ENCODE measurements at regions not wholly inside any gene's neighbourhood (a gene's known extent, or its start where the extent isn't known, plus 50 kb on each side); places are given as distances from the start of the nearest gene placed in this dataset.

DNA sequence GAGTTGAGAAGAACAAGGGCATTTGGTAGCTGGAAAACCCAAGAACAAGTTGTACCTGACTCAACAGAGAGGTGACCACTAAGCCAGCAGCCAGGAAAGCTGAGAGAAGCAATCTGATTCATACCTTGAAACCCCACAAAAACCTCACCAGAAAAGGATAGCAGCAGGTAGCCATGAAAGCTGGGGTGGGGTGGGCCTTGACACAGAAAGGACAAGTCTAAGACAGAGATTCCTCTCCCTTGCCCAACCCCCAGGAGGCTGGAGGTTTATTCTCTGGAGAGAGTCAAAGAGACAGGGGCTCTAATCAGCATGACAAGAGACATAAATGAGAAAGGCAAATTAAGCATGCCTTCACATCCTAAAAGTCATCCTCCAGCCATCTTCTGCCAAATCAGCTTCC lies 151.7 kb upstream of the DST start:
- no peaks in the 10 kb centered on the region for H3K27me3 ChIP-seq
- TF ChIP-seq POLR2AphosphoS5 (IDR thresholded peaks at IDR 0.05) = no peak
- TF ChIP-seq, protein P1, sequence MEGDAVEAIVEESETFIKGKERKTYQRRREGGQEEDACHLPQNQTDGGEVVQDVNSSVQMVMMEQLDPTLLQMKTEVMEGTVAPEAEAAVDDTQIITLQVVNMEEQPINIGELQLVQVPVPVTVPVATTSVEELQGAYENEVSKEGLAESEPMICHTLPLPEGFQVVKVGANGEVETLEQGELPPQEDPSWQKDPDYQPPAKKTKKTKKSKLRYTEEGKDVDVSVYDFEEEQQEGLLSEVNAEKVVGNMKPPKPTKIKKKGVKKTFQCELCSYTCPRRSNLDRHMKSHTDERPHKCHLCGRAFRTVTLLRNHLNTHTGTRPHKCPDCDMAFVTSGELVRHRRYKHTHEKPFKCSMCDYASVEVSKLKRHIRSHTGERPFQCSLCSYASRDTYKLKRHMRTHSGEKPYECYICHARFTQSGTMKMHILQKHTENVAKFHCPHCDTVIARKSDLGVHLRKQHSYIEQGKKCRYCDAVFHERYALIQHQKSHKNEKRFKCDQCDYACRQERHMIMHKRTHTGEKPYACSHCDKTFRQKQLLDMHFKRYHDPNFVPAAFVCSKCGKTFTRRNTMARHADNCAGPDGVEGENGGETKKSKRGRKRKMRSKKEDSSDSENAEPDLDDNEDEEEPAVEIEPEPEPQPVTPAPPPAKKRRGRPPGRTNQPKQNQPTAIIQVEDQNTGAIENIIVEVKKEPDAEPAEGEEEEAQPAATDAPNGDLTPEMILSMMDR (IDR thresholded peaks at IDR 0.05) = no peak
- no peak for TF ChIP-seq POLR2A (IDR thresholded peaks at IDR 0.05)
- no peak for TF ChIP-seq EP300 (IDR thresholded peaks at IDR 0.05)
- DNase-seq = no peak
- no peaks in the 10 kb centered on the region for H3K9me3 ChIP-seq
- H3K4me3 ChIP-seq = no peak overlapping the region
- H3K36me3 ChIP-seq = no peaks in the 10 kb centered on the region
- intact Hi-C loops (cut with DNase I; ENCODE audit: low total_unique reads) = no loop called here
- H3K4me1 ChIP-seq = peaks cover 0 to 50% (median 20%) of the 10 kb centered on the region in 4 donors
- no peak overlapping the region for H3K27ac ChIP-seq

DNA sequence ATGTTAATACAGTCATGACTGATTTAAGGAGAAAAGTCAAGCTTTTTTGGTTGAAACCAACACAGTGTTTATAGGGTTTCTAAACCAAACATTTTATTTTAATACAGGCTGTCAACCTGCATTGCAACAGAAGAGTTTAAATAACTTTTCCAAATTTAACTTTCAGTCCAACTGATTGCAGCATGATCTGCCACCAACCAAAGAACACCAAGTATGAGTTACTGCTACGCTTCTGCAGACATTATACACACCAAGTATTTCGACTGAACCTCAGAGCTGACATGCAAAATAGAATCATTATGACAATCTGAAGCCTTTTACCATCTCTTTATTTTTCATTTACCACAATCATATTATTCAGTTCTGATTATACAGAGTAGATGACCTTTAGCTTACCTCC lies 151.2 kb upstream of the DST start:
- intact Hi-C loops (cut with DNase I; ENCODE audit: low total_unique reads) = no loop called here
- H3K27me3 ChIP-seq = no peaks in the 10 kb centered on the region
- no peaks in the 10 kb centered on the region for H3K36me3 ChIP-seq
- no peak for DNase-seq
- H3K27ac ChIP-seq = no peak overlapping the region
- TF ChIP-seq, protein P1 (IDR thresholded peaks at IDR 0.05) = no peak
- TF ChIP-seq EP300 (IDR thresholded peaks at IDR 0.05) = no peak
- TF ChIP-seq POLR2A (IDR thresholded peaks at IDR 0.05) = no peak
- TF ChIP-seq POLR2AphosphoS5 (IDR thresholded peaks at IDR 0.05) = no peak
- peaks cover 0 to 48% (median 20%) of the 10 kb centered on the region in 4 donors for H3K4me1 ChIP-seq
- H3K9me3 ChIP-seq = no peaks in the 10 kb centered on the region
- no peak overlapping the region for H3K4me3 ChIP-seq
- 86 to 94% (median 91%) methylated on average over 2 of the region's 2 CpGs for WGBS, 5 donors

DNA sequence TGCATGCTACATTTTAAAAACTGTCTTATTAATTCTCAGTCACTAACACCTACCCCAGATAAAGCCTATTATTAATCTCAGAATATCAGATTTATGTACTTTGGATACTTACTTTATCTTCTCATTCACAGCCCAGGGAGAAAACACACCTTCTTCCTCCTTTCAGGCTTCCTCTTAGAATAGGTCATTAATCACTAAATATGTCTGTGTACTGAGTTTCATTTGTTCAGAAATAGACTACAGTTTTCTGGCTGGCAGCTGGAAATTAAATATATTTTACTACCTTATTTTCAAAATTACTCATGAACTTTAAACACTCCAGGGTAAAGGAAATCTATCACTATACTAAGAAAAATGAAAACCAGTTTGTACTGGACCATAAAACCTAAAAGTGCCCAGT lies 147.7 kb upstream of the DST start:
- peaks cover 0 to 25% (median 4%) of the 10 kb centered on the region in 4 donors for H3K4me1 ChIP-seq
- intact Hi-C loops (cut with DNase I; ENCODE audit: low total_unique reads) = no loop called here
- H3K9me3 ChIP-seq = no peaks in the 10 kb centered on the region
- no peak overlapping the region for H3K4me3 ChIP-seq
- no peak overlapping the region for H3K27ac ChIP-seq
- no peak for DNase-seq
- H3K27me3 ChIP-seq = no peaks in the 10 kb centered on the region
- H3K36me3 ChIP-seq = no peaks in the 10 kb centered on the region
- TF ChIP-seq POLR2A (IDR thresholded peaks at IDR 0.05) (no peak), EP300 (IDR thresholded peaks at IDR 0.05) (no peak), POLR2AphosphoS5 (IDR thresholded peaks at IDR 0.05) (no peak)
- TF ChIP-seq, protein P1 (IDR thresholded peaks at IDR 0.05) = no peak

DNA sequence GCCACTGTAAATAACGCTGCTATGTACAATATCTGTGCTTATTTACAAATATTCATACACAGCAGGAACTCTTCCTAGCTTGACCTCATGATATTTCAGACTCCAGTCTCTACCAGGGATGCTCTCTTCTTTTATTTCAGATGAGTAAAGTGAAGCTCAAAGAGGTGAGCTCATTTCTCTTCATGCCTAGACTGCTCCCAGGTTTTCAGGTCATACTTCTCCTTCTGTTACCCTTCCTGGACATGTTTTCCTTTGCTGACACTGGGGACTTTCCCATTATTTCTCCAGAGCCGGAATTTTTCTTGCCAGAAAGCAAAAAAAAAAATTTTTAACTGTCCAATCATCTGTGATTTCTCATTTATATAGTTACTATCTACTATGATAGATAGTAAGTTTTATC lies 147.2 kb upstream of the DST start:
- TF ChIP-seq, protein P1 (IDR thresholded peaks at IDR 0.05) = no peak
- TF ChIP-seq POLR2AphosphoS5 (IDR thresholded peaks at IDR 0.05) = no peak
- no peak for TF ChIP-seq EP300 (IDR thresholded peaks at IDR 0.05)
- no peak for TF ChIP-seq POLR2A (IDR thresholded peaks at IDR 0.05)
- intact Hi-C loops (cut with DNase I; ENCODE audit: low total_unique reads) = no loop called here
- no peaks in the 10 kb centered on the region for H3K27me3 ChIP-seq
- H3K4me1 ChIP-seq = peaks cover 0 to 20% (median 4%) of the 10 kb centered on the region in 4 donors
- no peaks in the 10 kb centered on the region for H3K9me3 ChIP-seq
- H3K36me3 ChIP-seq = no peaks in the 10 kb centered on the region
- DNase-seq = no peak
- WGBS, 5 donors = 26 to 52% (median 42%) methylated on average over 2 of the region's 2 CpGs
- H3K4me3 ChIP-seq = no peak overlapping the region
- H3K27ac ChIP-seq = no peak overlapping the region
